DND-41 (cell line): ENCODE measurements at regions not wholly inside any gene's neighbourhood (a gene's known extent, or its start where the extent isn't known, plus 50 kb on each side); places are given as distances from the start of the nearest gene placed in this dataset.

ENCODE experiments used
- CTCF ChIP-seq: IDR thresholded peaks from 2 replicates; pipeline ENCODE4 v1.5.1; 2012; ENCODE audit warnings: borderline replicate concordance, low read length, moderate library complexity, mild to moderate bottlenecking; ENCODE audit not compliant: poor library complexity, severe bottlenecking; ENCODE audit errors: extremely low read depth
- EZH2 ChIP-seq: IDR thresholded peaks from 3 replicates; pipeline ENCODE4 v1.6.1; 2012; ENCODE audit warnings: borderline replicate concordance, low read depth, mild to moderate bottlenecking, moderate library complexity, low read length, inconsistent platforms; ENCODE audit not compliant: severe bottlenecking

- TF ChIP-seq CTCF (no peak), EZH2 (no peak)
Observed at GRCh38 chr10:44513591-44513990, 128.7 kb upstream of the CXCL12 start.
